IPS-18a (cell line): ENCODE measurements at regions not wholly inside any gene's neighbourhood (a gene's known extent, or its start where the extent isn't known, plus 50 kb on each side); places are given as distances from the start of the nearest gene placed in this dataset.

Source experiments
- H3K27ac ChIP-seq: one replicate; pipeline ENCODE4 v1.5.1; 2013; ENCODE audit warnings: low read length
- H3K27me3 ChIP-seq: one replicate; pipeline ENCODE4 v1.6.1; 2013; ENCODE audit warnings: mild to moderate bottlenecking, low read length; ENCODE audit not compliant: control insufficient read depth, insufficient read depth
- H3K36me3 ChIP-seq: one replicate; pipeline ENCODE4 v1.6.1; 2013; ENCODE audit warnings: low read depth, low read length; ENCODE audit not compliant: control insufficient read depth
- H3K4me1 ChIP-seq: one replicate; pipeline ENCODE4 v1.6.1; 2013; ENCODE audit warnings: low read depth, low read length; ENCODE audit not compliant: control insufficient read depth
- H3K4me3 ChIP-seq: one replicate; pipeline ENCODE4 v1.5.1; 2013; ENCODE audit warnings: low read length
- H3K9ac ChIP-seq: one replicate; pipeline ENCODE4 v1.6.1; 2013; ENCODE audit warnings: mild to moderate bottlenecking, low read length, moderate library complexity
- H3K9me3 ChIP-seq: one replicate; pipeline ENCODE4 v1.6.1; 2013; ENCODE audit warnings: low read depth, low read length; ENCODE audit not compliant: control insufficient read depth

DNA sequence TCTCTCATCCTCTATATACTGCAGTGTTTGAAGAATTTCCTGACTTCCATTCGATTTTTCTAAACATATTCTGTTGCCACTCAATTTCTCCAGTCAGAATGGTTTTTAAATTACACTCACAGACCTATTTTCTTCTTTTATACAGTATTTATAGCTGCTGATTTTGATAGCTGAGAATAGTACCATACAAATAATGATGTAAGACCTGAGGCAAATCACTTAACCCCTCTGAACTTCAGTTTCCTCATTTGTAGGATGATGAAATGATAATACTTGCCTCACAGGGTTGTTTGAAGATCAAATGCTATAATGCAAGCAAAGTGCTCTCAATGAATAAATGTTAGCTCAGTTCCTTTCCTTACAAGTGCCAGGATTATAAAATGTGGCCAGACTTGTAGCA lies 241.8 kb downstream of the CPS1 start:
- Histone ChIP-seq H3K9ac (no peak overlapping the region), H3K27ac (no peak overlapping the region), H3K36me3 (no peaks in the 10 kb centered on the region), H3K27me3 (no peaks in the 10 kb centered on the region), H3K4me1 (no peaks in the 10 kb centered on the region), H3K4me3 (no peak overlapping the region), H3K9me3 (no peaks in the 10 kb centered on the region)

DNA sequence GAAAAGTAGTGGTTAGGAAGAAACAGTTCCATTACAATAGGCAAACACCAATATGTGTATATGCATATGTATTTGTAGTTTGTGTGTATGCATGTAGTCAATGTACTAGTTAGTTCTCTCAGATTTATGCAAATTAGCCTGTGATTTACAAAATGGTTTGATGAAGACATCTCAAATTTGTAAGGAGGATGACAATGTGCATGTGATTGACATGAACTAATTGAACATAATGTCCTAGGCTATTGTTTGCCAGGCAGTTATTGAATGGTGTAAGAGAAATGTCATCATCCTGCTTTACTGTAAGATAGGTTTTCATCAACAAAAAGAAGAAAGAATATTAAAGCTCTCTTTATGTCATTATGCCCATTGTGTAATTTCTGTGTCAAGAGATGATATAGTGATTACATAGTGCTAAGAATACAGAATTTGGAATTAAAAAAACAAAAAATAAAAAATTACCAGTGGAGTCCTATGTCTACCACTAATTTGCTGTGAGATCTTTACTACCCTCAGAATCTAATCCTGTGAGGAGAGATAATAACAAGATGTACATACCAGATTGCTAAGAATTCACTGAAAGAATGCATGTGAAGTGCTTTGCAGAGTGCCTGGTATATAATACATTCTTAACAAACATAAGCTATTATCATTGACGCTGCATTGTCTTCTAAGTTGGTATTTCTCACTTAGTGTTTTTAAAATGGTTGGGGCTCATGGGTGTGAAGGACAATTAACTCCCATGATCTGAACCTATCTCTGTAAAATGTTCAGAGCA lies 258.0 kb downstream of the CPS1 start:
- no peak overlapping the region for H3K27ac ChIP-seq
- no peak overlapping the region for H3K9ac ChIP-seq
- no peaks in the 10 kb centered on the region for H3K36me3 ChIP-seq
- no peaks in the 10 kb centered on the region for H3K9me3 ChIP-seq
- no peaks in the 10 kb centered on the region for H3K27me3 ChIP-seq
- H3K4me3 ChIP-seq: no peak overlapping the region
- H3K4me1 ChIP-seq: no peaks in the 10 kb centered on the region

DNA sequence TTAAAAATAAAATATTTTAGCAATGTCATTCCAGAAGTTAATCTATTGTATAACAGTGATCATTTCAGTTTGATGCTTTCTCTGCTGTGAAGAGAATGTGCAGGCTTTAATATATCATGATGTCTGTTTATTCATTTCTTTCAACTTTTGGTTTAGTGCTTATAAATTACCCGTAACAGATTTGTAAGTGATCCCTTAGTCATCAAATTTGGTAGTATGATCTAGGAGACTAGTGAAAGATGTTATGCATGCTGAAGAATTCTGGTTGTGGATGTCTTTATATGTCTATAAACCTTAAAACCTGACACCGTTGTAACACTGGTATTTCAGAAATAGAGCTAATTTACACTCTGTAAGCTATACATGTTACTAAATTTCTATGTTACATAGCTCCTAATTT lies 260.4 kb downstream of the CPS1 start:
- Histone ChIP-seq H3K9ac (no peak overlapping the region), H3K27me3 (no peaks in the 10 kb centered on the region), H3K4me3 (no peak overlapping the region), H3K27ac (no peak overlapping the region), H3K4me1 (no peaks in the 10 kb centered on the region), H3K9me3 (no peaks in the 10 kb centered on the region), H3K36me3 (no peaks in the 10 kb centered on the region)

GRCh38 chr2:210818473-210818872 lies 262.1 kb downstream of the CPS1 start:
- Histone ChIP-seq H3K36me3 (no peaks in the 10 kb centered on the region), H3K9me3 (no peaks in the 10 kb centered on the region), H3K4me1 (no peaks in the 10 kb centered on the region), H3K9ac (no peak overlapping the region), H3K4me3 (no peak overlapping the region), H3K27ac (no peak overlapping the region), H3K27me3 (no peaks in the 10 kb centered on the region)

GRCh38 chr2:210833403-210833802 lies 277.0 kb downstream of the CPS1 start:
- Histone ChIP-seq H3K9ac (no peak overlapping the region), H3K27me3 (no peaks in the 10 kb centered on the region)

DNA sequence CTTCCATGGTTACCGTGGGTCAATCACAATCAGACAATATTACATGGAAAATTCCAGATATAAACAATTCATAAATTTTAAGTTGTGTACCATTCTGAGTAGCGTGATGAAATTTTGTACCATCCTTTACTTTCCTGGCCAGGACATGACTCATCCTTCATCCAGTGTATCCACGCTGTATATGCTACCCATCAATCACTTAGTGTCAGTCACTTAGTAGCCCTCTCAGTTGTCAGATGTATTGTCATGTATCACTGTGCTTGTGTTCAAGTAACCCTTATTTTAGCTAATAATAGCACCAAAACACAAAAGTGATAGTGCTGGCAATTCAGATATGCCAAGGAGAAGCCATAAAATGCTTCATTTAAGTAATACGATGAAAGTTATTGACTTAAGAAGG lies 282.6 kb downstream of the CPS1 start:
- Histone ChIP-seq H3K36me3 (no peaks in the 10 kb centered on the region), H3K9me3 (no peaks in the 10 kb centered on the region), H3K9ac (no peak overlapping the region), H3K27ac (no peak overlapping the region), H3K4me3 (no peak overlapping the region), H3K4me1 (peaks cover 3% of the 10 kb centered on the region), H3K27me3 (no peaks in the 10 kb centered on the region)

More at GRCh38 chr2:210833403-210833802, 277.0 kb downstream of the CPS1 start:
- Histone ChIP-seq H3K9me3 (no peaks in the 10 kb centered on the region), H3K27ac (no peak overlapping the region), H3K36me3 (no peaks in the 10 kb centered on the region), H3K4me3 (no peak overlapping the region), H3K4me1 (no peaks in the 10 kb centered on the region)

DNA sequence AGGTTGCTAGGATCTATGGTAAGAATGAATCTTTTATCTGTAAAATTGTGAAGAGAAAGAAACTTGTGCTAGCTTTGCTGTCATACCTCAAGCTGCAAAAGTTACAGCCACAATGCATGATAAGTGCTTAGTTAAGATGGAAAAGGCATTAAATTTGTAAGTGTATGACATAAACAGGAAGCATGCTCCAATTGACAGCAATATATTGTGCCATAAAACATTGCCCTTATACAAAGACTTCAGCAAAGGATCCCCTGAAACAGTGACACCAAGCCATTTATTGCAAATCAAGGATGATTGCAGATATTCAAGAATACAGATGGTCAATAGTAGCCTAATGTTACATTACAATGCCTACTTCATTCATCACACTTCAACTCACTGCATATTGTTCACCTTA lies 283.1 kb downstream of the CPS1 start:
- Histone ChIP-seq H3K36me3 (no peaks in the 10 kb centered on the region), H3K4me3 (no peak overlapping the region), H3K27ac (no peak overlapping the region), H3K4me1 (peaks cover 3% of the 10 kb centered on the region), H3K9me3 (no peaks in the 10 kb centered on the region), H3K9ac (no peak overlapping the region), H3K27me3 (no peaks in the 10 kb centered on the region)

- Histone ChIP-seq H3K36me3 (no peaks in the 10 kb centered on the region), H3K9me3 (no peaks in the 10 kb centered on the region)
Observed at GRCh38 chr2:210842896-210843295, 286.5 kb downstream of the CPS1 start.

GRCh38 chr2:210844016-210844415 lies 287.6 kb downstream of the CPS1 start:
- H3K4me1 ChIP-seq: peaks cover 3% of the 10 kb centered on the region
- no peaks in the 10 kb centered on the region for H3K36me3 ChIP-seq
- H3K9ac ChIP-seq: no peak overlapping the region
- H3K27ac ChIP-seq: no peak overlapping the region
- no peaks in the 10 kb centered on the region for H3K9me3 ChIP-seq
- no peaks in the 10 kb centered on the region for H3K27me3 ChIP-seq
- no peak overlapping the region for H3K4me3 ChIP-seq

More at GRCh38 chr2:210842896-210843295, 286.5 kb downstream of the CPS1 start:
- Histone ChIP-seq H3K4me3 (no peak overlapping the region), H3K27me3 (no peaks in the 10 kb centered on the region), H3K27ac (no peak overlapping the region), H3K9ac (no peak overlapping the region), H3K4me1 (peaks cover 3% of the 10 kb centered on the region)

GRCh38 chr2:210859314-210859713 lies 302.9 kb downstream of the CPS1 start:
- Histone ChIP-seq H3K9ac (no peak overlapping the region), H3K4me3 (peak overlapping the region; percentile 22), H3K9me3 (no peaks in the 10 kb centered on the region), H3K27ac (no peak overlapping the region), H3K36me3 (no peaks in the 10 kb centered on the region), H3K4me1 (peaks cover 44% of the 10 kb centered on the region), H3K27me3 (no peaks in the 10 kb centered on the region)

- Histone ChIP-seq H3K27me3 (no peaks in the 10 kb centered on the region), H3K9ac (peak overlapping the region; percentile 8), H3K4me3 (no peak overlapping the region), H3K36me3 (no peaks in the 10 kb centered on the region), H3K27ac (no peak overlapping the region), H3K4me1 (peaks cover 44% of the 10 kb centered on the region), H3K9me3 (no peaks in the 10 kb centered on the region)
Observed at GRCh38 chr2:210860276-210860675, 303.9 kb downstream of the CPS1 start.

DNA sequence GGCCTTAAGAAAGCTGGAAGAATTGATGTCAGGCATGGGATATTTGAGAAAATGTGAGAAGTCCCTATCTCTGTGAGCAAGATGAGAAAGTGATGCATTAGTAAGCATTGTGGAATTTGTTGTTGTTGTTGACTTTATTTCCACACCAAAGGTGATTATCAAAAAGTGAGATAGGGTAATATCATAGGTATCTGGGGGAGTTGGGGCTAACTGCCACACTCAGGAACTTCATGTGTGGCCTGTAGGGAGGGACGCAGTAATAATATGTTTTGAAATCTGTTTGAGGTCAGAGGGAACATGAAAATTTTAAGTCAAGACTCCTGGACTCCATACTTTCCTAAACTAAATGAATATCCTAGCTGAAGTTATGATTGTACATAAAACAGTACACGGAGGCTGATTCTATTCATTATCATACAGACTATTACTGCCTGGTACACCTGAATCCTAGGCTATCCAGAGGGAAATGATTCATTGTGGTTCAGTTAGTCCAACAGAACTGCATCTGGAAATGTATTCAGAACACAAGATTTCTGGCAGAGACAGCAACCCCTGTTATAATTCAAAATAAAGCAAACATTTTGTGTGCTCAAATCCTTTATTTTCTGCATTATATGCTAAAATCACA lies 304.8 kb downstream of the CPS1 start:
- no peaks in the 10 kb centered on the region for H3K36me3 ChIP-seq
- no peak overlapping the region for H3K4me3 ChIP-seq
- no peak overlapping the region for H3K9ac ChIP-seq
- no peak overlapping the region for H3K27ac ChIP-seq
- H3K4me1 ChIP-seq: peaks cover 44% of the 10 kb centered on the region
- no peaks in the 10 kb centered on the region for H3K9me3 ChIP-seq
- H3K27me3 ChIP-seq: no peaks in the 10 kb centered on the region
